IMR-90 (cell line): ENCODE measurements at regions not wholly inside any gene's neighbourhood (a gene's known extent, or its start where the extent isn't known, plus 50 kb on each side); places are given as distances from the start of the nearest gene placed in this dataset.
A peak's percentile ranks its signal among the peaks of the same experiment; 100 is the strongest.

Source experiments
- ATAC-seq: fragments of 200-7000 bp; cut with Tn5 transposase; 2 replicates; pipeline ENCODE4 v1.9.1; 2020; ENCODE audit warnings: low read depth, mild to moderate bottlenecking, moderate library complexity
- BruUV-seq: library from RNA; stranded (reverse); fragments of 400-500 nt; replicated peaks from 2 replicates; lab custom pipeline; 2021; lab: Mats Ljungman, UMichigan
- CTCF ChIA-PET: fragments of 300-600 bp; formaldehyde crosslinking; extraction: SDS; loops from one replicate; lab custom pipeline; 2021; ENCODE audit warnings: antibody characterized with exemption; lab: Yijun Ruan, JAX
- POLR2A ChIA-PET: fragments of 300-600 bp; sonication (Branson Sonifier 250); formaldehyde crosslinking; loops from one replicate; lab custom pipeline; 2022; ENCODE audit warnings: antibody characterized with exemption; ENCODE audit not compliant: unreplicated experiment; lab: Charles Lee
- DNase-seq: peaks from one replicate; pipeline ENCODE4 v3.0.0; 2013
- H2AFZ ChIP-seq: replicated peaks from 2 replicates; pipeline ENCODE3; 2013; ENCODE audit warnings: low read length, mild to moderate bottlenecking; ENCODE audit not compliant: poor library complexity
- H2AK5ac ChIP-seq: 2 replicates; pipeline ENCODE4 v1.6.1; 2013; ENCODE audit warnings: low read depth, low read length, inconsistent platforms
- H2AK9ac ChIP-seq: replicated peaks from 2 replicates; pipeline ENCODE3; 2013; ENCODE audit warnings: mild to moderate bottlenecking, low read depth, low read length, moderate library complexity; ENCODE audit not compliant: poor library complexity
- H2BK120ac ChIP-seq: 2 replicates; pipeline ENCODE4 v1.6.1; 2013; ENCODE audit warnings: low read depth, low read length, inconsistent platforms
- H2BK15ac ChIP-seq: 3 replicates; pipeline ENCODE4 v1.6.1; 2013; ENCODE audit warnings: low read depth, low read length, inconsistent platforms
- H2BK20ac ChIP-seq: 2 replicates; pipeline ENCODE4 v1.6.1; 2013; ENCODE audit warnings: low read depth, mild to moderate bottlenecking, inconsistent platforms, low read length, moderate library complexity
- H2BK5ac ChIP-seq: 2 replicates; pipeline ENCODE4 v1.6.1; 2013; ENCODE audit warnings: mild to moderate bottlenecking, low read depth, low read length, inconsistent platforms; ENCODE audit not compliant: poor library complexity, severe bottlenecking
- H3K14ac ChIP-seq: replicated peaks from 2 replicates; pipeline ENCODE4 v1.6.1; 2013; ENCODE audit warnings: low read depth, low read length, inconsistent platforms
- H3K18ac ChIP-seq: 2 replicates; pipeline ENCODE4 v1.6.1; 2013; ENCODE audit warnings: low read depth, low read length, control low read depth
- H3K23ac ChIP-seq: 2 replicates; pipeline ENCODE4 v1.6.1; 2013; ENCODE audit warnings: low read depth, low read length, inconsistent platforms
- H3K27ac ChIP-seq: 2 replicates; pipeline ENCODE4 v1.5.1; 2013; ENCODE audit warnings: mild to moderate bottlenecking, control low read depth, low read length; ENCODE audit not compliant: insufficient read depth
- H3K27me3 ChIP-seq: 2 replicates; pipeline ENCODE4 v1.6.1; 2013; ENCODE audit warnings: low read length; ENCODE audit not compliant: control insufficient read depth, insufficient read depth
- H3K36me3 ChIP-seq: 2 replicates; pipeline ENCODE4 v1.6.1; 2013; ENCODE audit warnings: low read length, mixed read lengths; ENCODE audit not compliant: control insufficient read depth, insufficient read depth
- H3K4ac ChIP-seq: 2 replicates; pipeline ENCODE4 v1.6.1; 2013; ENCODE audit warnings: low read depth, low read length, inconsistent platforms
- H3K4me1 ChIP-seq: 2 replicates; pipeline ENCODE4 v1.6.1; 2013; ENCODE audit warnings: low read length, mixed read lengths; ENCODE audit not compliant: control insufficient read depth, insufficient read depth
- H3K4me2 ChIP-seq: 2 replicates; pipeline ENCODE4 v1.6.1; 2013; ENCODE audit warnings: low read depth, mild to moderate bottlenecking, control low read depth, low read length, moderate library complexity
- H3K4me3 ChIP-seq: 2 replicates; pipeline ENCODE4 v1.5.1; 2013; ENCODE audit warnings: low read depth, mild to moderate bottlenecking, control low read depth, low read length, moderate library complexity; ENCODE audit not compliant: insufficient read depth
- H3K56ac ChIP-seq: 2 replicates; pipeline ENCODE4 v1.6.1; 2013; ENCODE audit warnings: low read length, inconsistent platforms; ENCODE audit not compliant: insufficient read depth; ENCODE audit errors: extremely low read depth
- H3K79me1 ChIP-seq, 2 experiments: 2 replicates each; pipeline ENCODE4 v1.6.1; 2013; ENCODE audit warnings: low read length in 2 of 2, inconsistent platforms in 1 of 2, low read depth in 1 of 2
- H3K9ac ChIP-seq: 2 replicates; pipeline ENCODE4 v1.6.1; 2013; ENCODE audit warnings: low read depth, low read length, control low read depth
- H3K9me1 ChIP-seq: 2 replicates; pipeline ENCODE4 v1.6.1; 2013; ENCODE audit warnings: low read length, inconsistent platforms; ENCODE audit not compliant: insufficient read depth
- H3K9me3 ChIP-seq: 2 replicates; pipeline ENCODE4 v1.6.1; 2013; ENCODE audit warnings: low read length; ENCODE audit not compliant: control insufficient read depth, insufficient read depth
- H4K20me1 ChIP-seq: 2 replicates; pipeline ENCODE4 v1.6.1; 2013; ENCODE audit warnings: low read length, inconsistent platforms; ENCODE audit not compliant: insufficient read depth
- H4K5ac ChIP-seq: 2 replicates; pipeline ENCODE4 v1.6.1; 2013; ENCODE audit warnings: mild to moderate bottlenecking, low read depth, low read length, control low read depth
- H4K8ac ChIP-seq, 2 experiments: 2 replicates each; pipeline ENCODE4 v1.6.1; 2013; ENCODE audit warnings: low read depth in 2 of 2, low read length in 2 of 2, control low read depth in 1 of 2, inconsistent platforms in 1 of 2
- H4K91ac ChIP-seq: 2 replicates; pipeline ENCODE4 v1.6.1; 2013; ENCODE audit warnings: low read depth, low read length, inconsistent platforms; ENCODE audit not compliant: insufficient read depth
- BHLHE40 ChIP-seq: fragments of 150-350 bp; IDR thresholded peaks from 2 replicates; pipeline ENCODE4 v1.6.1; 2016; ENCODE audit warnings: mild to moderate bottlenecking, low read depth, low read length
- CEBPB ChIP-seq: IDR thresholded peaks from 2 replicates; pipeline ENCODE4 v1.6.1; 2012; ENCODE audit warnings: low read depth, low read length, improper control_type of control experiment
- CHD1 ChIP-seq: IDR thresholded peaks from 2 replicates; pipeline ENCODE4 v1.6.1; 2012; ENCODE audit warnings: low read depth, low read length, improper control_type of control experiment
- ELK1 ChIP-seq: fragments of 150-350 bp; IDR thresholded peaks from 2 replicates; pipeline ENCODE4 v1.6.1; 2016; ENCODE audit warnings: low read depth, mild to moderate bottlenecking, low read length, moderate library complexity, borderline replicate concordance
- FOS ChIP-seq: fragments of 150-350 bp; IDR thresholded peaks from 2 replicates; pipeline ENCODE4 v1.6.1; 2016; ENCODE audit warnings: low read depth, low read length
- MAFK ChIP-seq: IDR thresholded peaks from 2 replicates; pipeline ENCODE4 v1.6.1; 2012; ENCODE audit warnings: low read depth, low read length, improper control_type of control experiment
- MAZ ChIP-seq: IDR thresholded peaks from 2 replicates; pipeline ENCODE4 v1.6.1; 2012; ENCODE audit warnings: low read depth, mild to moderate bottlenecking, low read length, improper control_type of control experiment, moderate library complexity, borderline replicate concordance
- MXI1 ChIP-seq: IDR thresholded peaks from 2 replicates; pipeline ENCODE4 v1.6.1; 2012; ENCODE audit warnings: low read depth, mild to moderate bottlenecking, low read length, moderate library complexity, borderline replicate concordance
- NFE2L2 ChIP-seq: fragments of 150-350 bp; IDR thresholded peaks from 2 replicates; pipeline ENCODE4 v1.6.1; 2016; ENCODE audit warnings: low read depth, mild to moderate bottlenecking, low read length
- POLR2A ChIP-seq: IDR thresholded peaks from 2 replicates; pipeline ENCODE4 v1.6.1; 2012; ENCODE audit warnings: mild to moderate bottlenecking, low read depth, low read length
- RCOR1 ChIP-seq: IDR thresholded peaks from 2 replicates; pipeline ENCODE4 v1.6.1; 2012; ENCODE audit warnings: mild to moderate bottlenecking, low read length, improper control_type of control experiment; ENCODE audit not compliant: insufficient replicate concordance
- RFX5 ChIP-seq: IDR thresholded peaks from 2 replicates; pipeline ENCODE4 v1.8.0; 2012; ENCODE audit warnings: low read depth, mild to moderate bottlenecking, low read length, moderate library complexity
- WGBS, 2 experiments: methylation state at CpG; one replicate each; pipeline versions ENCODE4 v1.1.5 to v1.1.7; 2013; ENCODE audit warnings: missing lambda C conversion rate in 2 of 2; ENCODE audit not compliant: insufficient read length in 1 of 2; ENCODE audit errors: extremely low coverage in 2 of 2; 5-methylcytosine and 5-hydroxymethylcytosine counted together
- dilution Hi-C: fragments of 300-500 bp; cut with HindIII; formaldehyde crosslinking; loops from one replicate; pipeline ENCODE4 v1.14.3; 2018; ENCODE audit warnings: low sequenced_read_pairs; ENCODE audit not compliant: unreplicated experiment
- in situ Hi-C: fragments of 300-500 bp; cut with MboI; formaldehyde crosslinking; loops from 3 replicates; pipeline ENCODE4 v1.14.3; 2019; ENCODE audit warnings: low sequenced_read_pairs, inconsistent platforms, mixed read lengths
- intact Hi-C: fragments of 100-400 bp; cut with micrococcal nuclease; formaldehyde crosslinking; loops from 2 replicates; pipeline ENCODE4 v1.10.0; 2022
- TF ChIP-seq, protein P1 (sequence below): conservative IDR thresholded peaks from 2 replicates; pipeline ENCODE4 v1.5.1; 2012; ENCODE audit warnings: mild to moderate bottlenecking, low read depth, low read length, improper control_type of control experiment
- TF ChIP-seq, protein P2 (sequence below): fragments of 150-350 bp; IDR thresholded peaks from 2 replicates; pipeline ENCODE4 v1.6.1; 2017; ENCODE audit warnings: mild to moderate bottlenecking, antibody characterized with exemption, low read length, low read depth

DNA sequence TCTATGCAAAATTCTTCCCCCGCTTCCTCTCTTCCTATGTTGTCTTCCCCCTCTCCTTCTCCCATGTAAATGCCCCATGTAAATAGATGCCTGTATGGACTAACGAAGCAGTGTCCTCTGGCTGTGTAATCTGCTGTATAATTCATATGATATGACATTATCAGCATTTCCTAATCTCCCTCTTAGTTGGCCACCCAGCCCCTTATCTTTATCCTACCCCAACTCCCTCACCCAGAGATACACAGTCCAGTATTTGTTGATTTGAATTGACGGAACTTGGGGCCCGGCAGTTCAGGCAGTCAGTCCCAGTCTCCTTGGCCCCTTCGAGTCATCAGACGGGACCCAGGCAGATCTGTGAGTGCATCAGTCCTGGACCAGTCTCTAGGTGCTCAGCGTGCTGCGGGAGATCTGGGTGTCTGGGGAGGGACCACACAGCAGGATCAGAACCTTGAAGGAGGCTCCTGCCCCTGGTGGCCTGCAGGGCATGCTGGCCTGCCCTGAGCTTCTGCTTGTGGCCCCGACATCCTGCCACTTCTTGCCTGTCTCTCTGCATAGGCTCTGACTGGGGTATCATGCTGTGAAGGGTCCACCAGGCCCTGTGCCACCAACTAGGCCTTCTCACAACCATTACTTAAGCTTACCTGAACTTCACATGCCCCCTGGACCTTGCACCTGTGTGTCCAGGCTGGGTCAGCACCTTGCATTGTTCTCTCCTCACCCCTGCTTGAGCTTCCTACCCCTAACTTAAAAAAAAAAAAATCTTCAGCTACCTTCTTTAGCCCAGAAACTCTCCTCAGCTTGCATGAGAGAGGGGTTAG is 88.1 kb upstream of the ATL2 start:
- Histone ChIP-seq H3K4ac (no peak overlapping the region), H3K4me1 (peaks cover 7% of the 10 kb centered on the region; the same call in 1 of the 2 replicates), H4K8ac (no peak overlapping the region), H4K91ac (no peak overlapping the region), H3K23ac (no peak overlapping the region), H3K56ac (no peak overlapping the region), H3K9ac (no peak overlapping the region), H3K18ac (no peak overlapping the region; the same call in 1 of the 2 replicates), H2AK5ac (peak overlapping the region; percentile 46; the same call in 1 of the 2 replicates), H3K4me3 (no peak overlapping the region), H4K20me1 (0 out of 2 replicates have a peak, but pooled peaks cover 4% of the 10 kb centered on the region), H2BK120ac (no peak overlapping the region), H3K14ac (no peak overlapping the region), H2AFZ (no peak overlapping the region), H4K5ac (no peak overlapping the region; the same call in 1 of the 2 replicates), H3K27me3 (peaks cover 39% of the 10 kb centered on the region), H2AK9ac (no peak overlapping the region), H3K4me2 (no peak overlapping the region), H3K27ac (no peak overlapping the region), H2BK20ac (no peak overlapping the region), H2BK15ac (no peak overlapping the region), H3K36me3 (no peaks in the 10 kb centered on the region), H2BK5ac (no peak overlapping the region), H3K79me1 (no peaks in the 10 kb centered on the region), H3K9me3 (no peaks in the 10 kb centered on the region), H3K9me1 (0 out of 2 replicates have a peak, but pooled peaks cover 3% of the 10 kb centered on the region)
- TF ChIP-seq BHLHE40 (no peak), CHD1 (no peak), RFX5 (no peak), RCOR1 (no peak), MAZ (no peak), NFE2L2 (no peak), POLR2A (no peak), CEBPB (no peak), FOS (no peak), ELK1 (no peak), MAFK (no peak), MXI1 (no peak)
- TF ChIP-seq, protein P1, sequence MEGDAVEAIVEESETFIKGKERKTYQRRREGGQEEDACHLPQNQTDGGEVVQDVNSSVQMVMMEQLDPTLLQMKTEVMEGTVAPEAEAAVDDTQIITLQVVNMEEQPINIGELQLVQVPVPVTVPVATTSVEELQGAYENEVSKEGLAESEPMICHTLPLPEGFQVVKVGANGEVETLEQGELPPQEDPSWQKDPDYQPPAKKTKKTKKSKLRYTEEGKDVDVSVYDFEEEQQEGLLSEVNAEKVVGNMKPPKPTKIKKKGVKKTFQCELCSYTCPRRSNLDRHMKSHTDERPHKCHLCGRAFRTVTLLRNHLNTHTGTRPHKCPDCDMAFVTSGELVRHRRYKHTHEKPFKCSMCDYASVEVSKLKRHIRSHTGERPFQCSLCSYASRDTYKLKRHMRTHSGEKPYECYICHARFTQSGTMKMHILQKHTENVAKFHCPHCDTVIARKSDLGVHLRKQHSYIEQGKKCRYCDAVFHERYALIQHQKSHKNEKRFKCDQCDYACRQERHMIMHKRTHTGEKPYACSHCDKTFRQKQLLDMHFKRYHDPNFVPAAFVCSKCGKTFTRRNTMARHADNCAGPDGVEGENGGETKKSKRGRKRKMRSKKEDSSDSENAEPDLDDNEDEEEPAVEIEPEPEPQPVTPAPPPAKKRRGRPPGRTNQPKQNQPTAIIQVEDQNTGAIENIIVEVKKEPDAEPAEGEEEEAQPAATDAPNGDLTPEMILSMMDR = no peak
- TF ChIP-seq, protein P2, sequence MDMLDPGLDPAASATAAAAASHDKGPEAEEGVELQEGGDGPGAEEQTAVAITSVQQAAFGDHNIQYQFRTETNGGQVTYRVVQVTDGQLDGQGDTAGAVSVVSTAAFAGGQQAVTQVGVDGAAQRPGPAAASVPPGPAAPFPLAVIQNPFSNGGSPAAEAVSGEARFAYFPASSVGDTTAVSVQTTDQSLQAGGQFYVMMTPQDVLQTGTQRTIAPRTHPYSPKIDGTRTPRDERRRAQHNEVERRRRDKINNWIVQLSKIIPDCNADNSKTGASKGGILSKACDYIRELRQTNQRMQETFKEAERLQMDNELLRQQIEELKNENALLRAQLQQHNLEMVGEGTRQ = no peak
- in situ Hi-C loops (no loop called here), intact Hi-C loops (no loop called here), dilution Hi-C loops (no loop called here)
- ChIA-PET CTCF (interaction anchor here (0.6 kb wide), 2 partner anchors 10 to 166 kb away, joined by 3 read pairs; no protein-coding TSS in a partner anchor), POLR2A (no interaction called here)
- 71% methylated on average over 6 of the region's 9 CpGs; no CpG with 5 or more reads in 1 of the 2 experiments for WGBS, 2 experiments
- BruUV-seq = no TSS peak
- ATAC-seq = no peak
- no peak for DNase-seq
